HUES6 (cell line): ENCODE measurements at regions not wholly inside any gene's neighbourhood (a gene's known extent, or its start where the extent isn't known, plus 50 kb on each side); places are given as distances from the start of the nearest gene placed in this dataset.

ENCODE experiments used
- H3K27ac ChIP-seq: 2 replicates; pipeline ENCODE4 v1.7.0; 2013; ENCODE audit warnings: low read depth, mild to moderate bottlenecking, low read length, inconsistent platforms
- H3K27me3 ChIP-seq: 2 replicates; pipeline ENCODE4 v1.6.1; 2013; ENCODE audit warnings: low read length; ENCODE audit not compliant: control insufficient read depth, insufficient read depth
- H3K36me3 ChIP-seq: 2 replicates; pipeline ENCODE4 v1.6.1; 2013; ENCODE audit warnings: low read length; ENCODE audit not compliant: control insufficient read depth, insufficient read depth
- H3K4me1 ChIP-seq: 2 replicates; pipeline ENCODE4 v1.6.1; 2013; ENCODE audit warnings: low read length; ENCODE audit not compliant: control insufficient read depth, insufficient read depth
- H3K4me3 ChIP-seq: 2 replicates; pipeline ENCODE4 v1.5.1; 2013; ENCODE audit warnings: low read depth, low read length
- H3K9ac ChIP-seq: one replicate; pipeline ENCODE4 v1.6.1; 2013; ENCODE audit warnings: mild to moderate bottlenecking, low read length
- H3K9me3 ChIP-seq: 2 replicates; pipeline ENCODE4 v1.6.1; 2013; ENCODE audit warnings: low read depth, low read length; ENCODE audit not compliant: control insufficient read depth, insufficient read depth

DNA sequence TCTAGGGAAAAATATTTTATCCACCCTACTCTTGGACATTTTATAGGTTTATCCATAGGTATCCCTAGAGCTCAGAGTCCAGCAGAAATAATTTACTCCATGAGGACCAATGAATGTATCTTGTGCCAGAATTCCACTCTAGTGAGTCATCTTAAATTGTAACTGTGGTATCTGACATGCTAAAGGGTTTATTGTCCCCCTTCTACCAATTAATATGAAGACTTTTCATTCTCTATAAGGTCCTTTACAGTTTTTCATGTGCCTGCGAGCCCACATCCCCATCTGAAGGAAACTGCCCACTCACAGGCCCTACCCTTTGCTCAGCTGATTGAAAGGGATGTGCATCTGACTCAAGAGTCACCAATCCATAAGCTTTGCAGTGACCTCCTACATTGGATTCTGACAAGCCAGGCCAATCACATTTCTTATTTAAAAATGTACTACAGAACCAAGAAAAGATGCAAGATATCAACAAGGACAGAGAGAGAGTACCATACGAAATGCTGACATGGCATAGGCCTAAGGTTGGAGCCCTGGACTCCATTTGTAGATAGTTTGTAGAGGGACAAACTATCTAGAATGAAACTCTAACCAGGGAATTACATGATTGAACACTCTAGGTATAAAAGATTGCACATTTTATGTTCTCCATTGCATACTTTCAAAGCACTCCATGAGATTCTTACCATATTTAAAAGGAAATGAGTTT is 93.4 kb upstream of the DEFB112 start:
- Histone ChIP-seq H3K9me3 (no peaks in the 10 kb centered on the region), H3K36me3 (no peaks in the 10 kb centered on the region), H3K4me3 (no peak overlapping the region), H3K9ac (no peak overlapping the region), H3K27me3 (no peaks in the 10 kb centered on the region), H3K27ac (no peak overlapping the region), H3K4me1 (no peaks in the 10 kb centered on the region)

DNA sequence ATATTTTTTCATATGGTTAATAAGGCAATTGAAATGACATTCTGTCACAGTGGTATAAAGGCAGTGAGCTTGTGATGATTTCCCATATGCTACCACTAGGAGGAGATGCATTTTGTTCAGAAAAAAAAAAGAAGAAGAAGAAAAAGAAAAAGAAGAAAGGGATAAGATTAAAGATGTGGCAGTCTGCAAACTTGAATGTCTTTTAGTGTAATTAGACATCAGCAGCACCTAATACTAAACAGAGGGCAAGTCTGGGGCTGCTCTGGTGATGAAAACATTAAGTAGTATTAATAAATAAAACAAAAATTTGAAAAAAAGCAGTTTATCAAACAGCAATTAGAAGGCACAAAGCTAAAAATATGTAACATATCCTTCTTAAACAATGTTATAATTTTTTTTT is 95.4 kb upstream of the DEFB112 start:
- no peak overlapping the region for H3K9ac ChIP-seq
- H3K27me3 ChIP-seq: no peaks in the 10 kb centered on the region
- H3K4me3 ChIP-seq: no peak overlapping the region
- no peak overlapping the region for H3K27ac ChIP-seq
- no peaks in the 10 kb centered on the region for H3K36me3 ChIP-seq
- H3K9me3 ChIP-seq: no peaks in the 10 kb centered on the region
- H3K4me1 ChIP-seq: no peaks in the 10 kb centered on the region

- Histone ChIP-seq H3K4me3 (no peak overlapping the region), H3K27ac (no peak overlapping the region), H3K36me3 (no peaks in the 10 kb centered on the region), H3K4me1 (no peaks in the 10 kb centered on the region), H3K27me3 (no peaks in the 10 kb centered on the region), H3K9ac (no peak overlapping the region), H3K9me3 (no peaks in the 10 kb centered on the region)
Observed at GRCh38 chr6:50147371-50147770, 97.6 kb upstream of the DEFB112 start.

DNA sequence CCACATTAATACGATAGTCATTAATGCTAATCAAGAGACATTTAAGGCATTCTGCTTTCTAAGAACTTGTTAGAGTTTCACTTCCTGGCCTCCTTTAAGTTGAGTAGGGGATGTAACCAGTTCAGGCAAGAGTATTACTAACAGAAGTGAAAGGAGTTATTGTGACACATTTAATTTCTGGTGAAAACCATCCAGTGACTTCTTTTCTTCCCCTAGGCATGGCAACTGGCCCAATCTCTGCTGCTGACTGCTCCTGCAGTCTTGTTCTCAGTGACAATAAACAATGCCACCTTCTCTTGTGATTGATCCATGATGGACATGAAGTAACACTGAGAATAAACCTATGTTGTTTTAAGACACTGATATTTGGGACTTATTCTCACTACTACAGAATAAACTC is 130.9 kb upstream of the DEFB112 start:
- Histone ChIP-seq H3K4me3 (no peak overlapping the region), H3K9me3 (no peaks in the 10 kb centered on the region), H3K4me1 (no peaks in the 10 kb centered on the region), H3K36me3 (no peaks in the 10 kb centered on the region), H3K27me3 (no peaks in the 10 kb centered on the region), H3K27ac (no peak overlapping the region), H3K9ac (no peak overlapping the region)

DNA sequence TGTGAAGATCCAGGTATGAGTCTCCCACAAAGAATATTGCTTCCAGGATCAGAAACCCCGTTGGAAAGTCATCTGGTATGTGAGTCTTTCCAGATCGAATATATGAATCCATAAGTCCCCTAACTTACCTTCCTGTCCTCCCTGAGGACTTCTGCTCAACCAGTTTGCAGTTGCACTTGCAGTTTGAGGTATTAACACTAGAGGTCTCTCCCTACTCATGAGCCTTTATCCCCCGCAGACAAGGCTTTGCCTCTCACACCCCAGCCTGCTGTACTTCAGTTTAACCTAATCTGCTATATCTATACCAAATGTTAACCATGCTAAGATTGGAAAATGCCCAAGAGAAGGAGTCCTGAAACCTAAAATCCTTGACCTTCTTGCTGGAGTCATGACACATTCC is 135.3 kb upstream of the DEFB112 start:
- Histone ChIP-seq H3K27ac (no peak overlapping the region), H3K9me3 (no peaks in the 10 kb centered on the region), H3K4me1 (peaks cover 4% of the 10 kb centered on the region), H3K36me3 (no peaks in the 10 kb centered on the region), H3K9ac (no peak overlapping the region), H3K27me3 (no peaks in the 10 kb centered on the region), H3K4me3 (no peak overlapping the region)

- no peaks in the 10 kb centered on the region for H3K36me3 ChIP-seq
- H3K9me3 ChIP-seq: no peaks in the 10 kb centered on the region
- no peak overlapping the region for H3K9ac ChIP-seq
- H3K27me3 ChIP-seq: no peaks in the 10 kb centered on the region
- no peak overlapping the region for H3K4me3 ChIP-seq
- H3K27ac ChIP-seq: no peak overlapping the region
- H3K4me1 ChIP-seq: peaks cover 4% of the 10 kb centered on the region
Observed at GRCh38 chr6:50187351-50187921, 137.7 kb upstream of the DEFB112 start.

GRCh38 chr6:50198245-50198644 is 148.5 kb upstream of the DEFB112 start:
- Histone ChIP-seq H3K36me3 (no peaks in the 10 kb centered on the region), H3K27ac (no peak overlapping the region), H3K4me3 (no peak overlapping the region), H3K27me3 (no peaks in the 10 kb centered on the region), H3K9me3 (no peaks in the 10 kb centered on the region), H3K4me1 (peaks cover 6% of the 10 kb centered on the region), H3K9ac (no peak overlapping the region)

DNA sequence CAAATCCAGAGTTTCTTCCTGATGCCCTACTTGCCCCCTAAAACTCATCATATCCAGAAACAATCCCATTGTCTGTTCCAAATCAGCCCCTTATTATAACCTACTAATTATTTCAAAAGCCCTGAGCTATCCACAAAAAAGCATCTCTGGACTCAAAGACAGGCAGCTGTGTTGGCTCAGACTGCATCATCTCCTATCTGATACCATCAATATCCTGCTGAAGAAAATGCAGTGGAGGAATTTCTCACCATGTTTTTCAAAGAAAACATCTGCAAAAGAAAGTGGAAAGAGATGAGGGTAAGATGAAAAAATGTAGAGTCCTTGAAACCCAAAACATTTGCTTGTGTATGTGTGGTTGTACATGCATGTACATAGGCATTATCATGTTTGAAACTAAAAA is 153.0 kb upstream of the DEFB112 start:
- Histone ChIP-seq H3K4me1 (peaks cover 3% of the 10 kb centered on the region), H3K4me3 (no peak overlapping the region), H3K9me3 (no peaks in the 10 kb centered on the region), H3K27me3 (no peaks in the 10 kb centered on the region), H3K9ac (no peak overlapping the region), H3K36me3 (no peaks in the 10 kb centered on the region), H3K27ac (no peak overlapping the region)

GRCh38 chr6:50211582-50211981 is 161.9 kb upstream of the DEFB112 start:
- no peaks in the 10 kb centered on the region for H3K9me3 ChIP-seq
- H3K36me3 ChIP-seq: no peaks in the 10 kb centered on the region
- H3K27ac ChIP-seq: no peak overlapping the region
- H3K4me1 ChIP-seq: no peaks in the 10 kb centered on the region
- H3K27me3 ChIP-seq: no peaks in the 10 kb centered on the region
- no peak overlapping the region for H3K4me3 ChIP-seq
- no peak overlapping the region for H3K9ac ChIP-seq

DNA sequence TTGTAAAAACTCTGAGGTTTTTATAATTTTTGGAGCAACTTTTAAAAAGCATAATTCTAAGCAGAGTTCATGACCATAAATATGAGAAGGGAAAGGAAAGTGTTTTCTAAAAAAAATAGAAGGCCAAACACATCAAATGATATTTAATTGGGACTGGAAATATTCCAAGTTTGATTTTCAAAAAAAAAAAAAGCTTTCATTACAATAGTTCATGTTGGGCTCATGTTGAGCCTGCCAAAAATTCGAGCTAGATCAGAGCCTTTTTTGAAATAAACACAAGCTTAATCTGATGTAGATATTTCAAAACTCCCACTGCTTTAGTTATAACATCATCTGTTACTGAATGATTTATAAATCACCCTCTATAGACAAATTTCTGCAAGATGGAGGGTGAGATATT is 163.4 kb upstream of the DEFB112 start:
- Histone ChIP-seq H3K36me3 (no peaks in the 10 kb centered on the region), H3K4me3 (no peak overlapping the region), H3K27me3 (no peaks in the 10 kb centered on the region), H3K9ac (no peak overlapping the region), H3K4me1 (no peaks in the 10 kb centered on the region; the same call in 1 of the 2 replicates), H3K27ac (no peak overlapping the region), H3K9me3 (no peaks in the 10 kb centered on the region)

DNA sequence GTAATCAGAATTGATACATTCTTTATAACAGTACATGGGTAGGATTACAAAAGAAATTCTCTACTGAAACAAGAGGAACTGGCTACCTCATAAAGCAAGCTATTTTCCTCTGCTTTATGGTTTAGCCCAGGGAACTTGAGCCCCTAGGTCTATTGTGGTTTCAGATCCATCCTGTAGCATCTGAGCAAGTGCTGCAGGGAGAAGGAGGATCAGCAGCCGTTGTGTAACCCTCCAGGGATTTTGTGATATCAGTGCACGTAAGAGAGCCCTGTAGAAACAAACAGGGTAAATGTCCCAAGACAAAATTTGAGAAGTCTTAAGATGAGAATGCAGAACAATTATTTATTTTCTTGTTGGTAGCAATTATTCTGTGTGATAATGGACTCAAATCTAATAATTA is 165.2 kb upstream of the DEFB112 start:
- no peak overlapping the region for H3K4me3 ChIP-seq
- H3K9me3 ChIP-seq: no peaks in the 10 kb centered on the region
- H3K27me3 ChIP-seq: no peaks in the 10 kb centered on the region
- no peaks in the 10 kb centered on the region for H3K36me3 ChIP-seq
- H3K4me1 ChIP-seq: no peaks in the 10 kb centered on the region; the same call in 1 of the 2 replicates
- no peak overlapping the region for H3K9ac ChIP-seq
- H3K27ac ChIP-seq: no peak overlapping the region
